K562 (cell line): ENCODE measurements at regions not wholly inside any gene's neighbourhood (a gene's known extent, or its start where the extent isn't known, plus 50 kb on each side); places are given as distances from the start of the nearest gene placed in this dataset.
"Not testable (repeated sequence)": the region's sequence is repeated elsewhere in the genome, so short reads cannot be mapped to it uniquely, and the experiment has no call there.

Experiments
- ATAC-seq: fragments of 200-7000 bp; cut with Tn5 transposase; 3 replicates; pipeline ENCODE4 v1.9.1; 2020; ENCODE audit warnings: moderate library complexity
- BruUV-seq: library from RNA; stranded (reverse); fragments of 400-500 nt; replicated peaks from 2 replicates; lab custom pipeline; 2021; lab: Mats Ljungman, UMichigan
- CTCF ChIA-PET: fragments of 300-600 bp; formaldehyde crosslinking; extraction: SDS; loops from one replicate; lab custom pipeline; 2021; ENCODE audit warnings: low intra/inter-chr PET ratio; lab: Yijun Ruan, JAX
- POLR2A ChIA-PET: fragments of 300-600, 350-650 bp; sonication (Branson Sonifier 250); formaldehyde crosslinking; extraction: SDS; loops from one replicate; lab custom pipeline; 2021; ENCODE audit warnings: antibody characterized with exemption, inconsistent platforms; lab: Yijun Ruan, JAX
- DNase-seq, 4 experiments: peaks; one replicate each; pipeline versions ENCODE4 v3.0.0 to v3.0.0-alpha.2; 2011 to 2018; ENCODE audit warnings: low spot score in 3 of 4, mixed read lengths in 3 of 4; ENCODE audit errors: extremely low read depth in 1 of 4
- FAIRE-seq: peaks from 2 replicates; lab custom pipeline; 2011; peaks lifted over from hg19 to GRCh38; lab: Jason Lieb, UNC
- H2AFZ ChIP-seq: 2 replicates; pipeline ENCODE4 v1.6.0; 2011; ENCODE audit warnings: low read depth, low read length, control low read depth, inconsistent platforms
- H3K27ac ChIP-seq: fragments of 200-600 bp; 3 replicates; pipeline ENCODE4 v1.8.0; 2011; ENCODE audit warnings: low read depth, mild to moderate bottlenecking, control low read depth, inconsistent platforms, low read length, moderate library complexity, mixed read lengths; ENCODE audit errors: extremely low read depth
- H3K27me3 ChIP-seq, 2 experiments: fragments of 300-600 bp in 1 of 2; 2 replicates in 1 of 2; 3 replicates in 1 of 2; pipeline versions ENCODE4 v1.6.0 to v1.8.0; 2011; ENCODE audit warnings: inconsistent platforms in 2 of 2, low read length in 2 of 2, mild to moderate bottlenecking in 1 of 2, mixed read lengths in 1 of 2, moderate library complexity in 1 of 2; ENCODE audit not compliant: control insufficient read depth in 2 of 2, insufficient read depth in 2 of 2
- H3K36me3 ChIP-seq: fragments of 300-600 bp; 3 replicates; pipeline ENCODE4 v1.8.0; 2011; ENCODE audit warnings: mild to moderate bottlenecking, low read length, inconsistent platforms; ENCODE audit not compliant: control insufficient read depth, insufficient read depth
- H3K4me1 ChIP-seq, 2 experiments: fragments of 200-600 bp in 1 of 2; replicated peaks in 1 of 2; 2 replicates in 1 of 2; 3 replicates in 1 of 2; pipeline versions ENCODE4 v1.5.1 to v1.8.0; 2011; ENCODE audit warnings: inconsistent platforms in 2 of 2, low read length in 2 of 2, mild to moderate bottlenecking in 1 of 2, mixed read lengths in 1 of 2, moderate library complexity in 1 of 2; ENCODE audit not compliant: control insufficient read depth in 2 of 2, insufficient read depth in 2 of 2
- H3K4me2 ChIP-seq: 2 replicates; pipeline ENCODE4 v1.6.1; 2011; ENCODE audit warnings: low read length, control low read depth, inconsistent platforms, mixed read lengths; ENCODE audit not compliant: insufficient read depth
- H3K4me3 ChIP-seq: fragments of 200-600 bp; sonication (generic), shearing (Covaris generic); 2 replicates; pipeline ENCODE4 v1.5.1; 2016; ENCODE audit warnings: control low read depth, inconsistent platforms
- H3K79me2 ChIP-seq: fragments of 200-600 bp; 3 replicates; pipeline ENCODE4 v1.8.0; 2011; ENCODE audit warnings: low read length, inconsistent platforms; ENCODE audit not compliant: control insufficient read depth, insufficient read depth
- H3K9ac ChIP-seq, 2 experiments: 2 replicates each; pipeline versions ENCODE4 v1.6.0 to v1.6.1; 2011; ENCODE audit warnings: low read depth in 2 of 2, low read length in 2 of 2, control low read depth in 1 of 2, inconsistent platforms in 1 of 2, mild to moderate bottlenecking in 1 of 2, mixed read lengths in 1 of 2; ENCODE audit not compliant: insufficient read depth in 1 of 2
- H3K9me1 ChIP-seq: one replicate; pipeline ENCODE4 v1.6.0; 2011; ENCODE audit warnings: inconsistent platforms, mild to moderate bottlenecking, low read length, moderate library complexity; ENCODE audit not compliant: control insufficient read depth, insufficient read depth
- H3K9me3 ChIP-seq: replicated peaks from 2 replicates; pipeline ENCODE4 v1.5.1; 2011; ENCODE audit warnings: low read depth, low read length, inconsistent platforms; ENCODE audit not compliant: control insufficient read depth, insufficient read depth
- H4K20me1 ChIP-seq: replicated peaks from 2 replicates; pipeline ENCODE4 v1.6.1; 2011; ENCODE audit warnings: low read length, inconsistent platforms, mixed read lengths; ENCODE audit not compliant: control insufficient read depth, insufficient read depth
- C11orf30 ChIP-seq: fragments of 450-650 bp; IDR thresholded peaks from 2 replicates; pipeline ENCODE4 v1.6.1; 2016; ENCODE audit warnings: low read depth, mild to moderate bottlenecking
- NCOR1 ChIP-seq: fragments of 450-650 bp; IDR thresholded peaks from 2 replicates; pipeline ENCODE4 v1.6.1; 2016; ENCODE audit warnings: mild to moderate bottlenecking, moderate library complexity
- NKRF ChIP-seq: fragments of 450-650 bp; IDR thresholded peaks from 2 replicates; pipeline ENCODE4 v1.6.1; 2016; ENCODE audit warnings: borderline replicate concordance
- ZNF146 ChIP-seq: IDR thresholded peaks from one replicate; pipeline ENCODE4 v1.6.1; 2018; ENCODE audit warnings: missing compliant biosample characterization; ENCODE audit not compliant: unreplicated experiment
- WGBS: fragments of 100-300 bp; shearing (Covaris generic); methylation state at CpG from one replicate; pipeline ENCODE4 v1.1.6; 2016; ENCODE audit warnings: low coverage, mixed read lengths; ENCODE audit not compliant: insufficient coverage; ENCODE audit errors: missing lambda C conversion rate; 5-methylcytosine and 5-hydroxymethylcytosine counted together
- in situ Hi-C: fragments of 300-500 bp; cut with MboI; formaldehyde crosslinking; loops from 4 replicates; pipeline ENCODE4 v1.15.0; 2018; ENCODE audit warnings: inconsistent platforms, mixed read lengths
- intact Hi-C: fragments of 100-400 bp; cut with micrococcal nuclease; formaldehyde crosslinking; loops from 2 replicates; pipeline ENCODE4 v1.14.2; 2022

DNA sequence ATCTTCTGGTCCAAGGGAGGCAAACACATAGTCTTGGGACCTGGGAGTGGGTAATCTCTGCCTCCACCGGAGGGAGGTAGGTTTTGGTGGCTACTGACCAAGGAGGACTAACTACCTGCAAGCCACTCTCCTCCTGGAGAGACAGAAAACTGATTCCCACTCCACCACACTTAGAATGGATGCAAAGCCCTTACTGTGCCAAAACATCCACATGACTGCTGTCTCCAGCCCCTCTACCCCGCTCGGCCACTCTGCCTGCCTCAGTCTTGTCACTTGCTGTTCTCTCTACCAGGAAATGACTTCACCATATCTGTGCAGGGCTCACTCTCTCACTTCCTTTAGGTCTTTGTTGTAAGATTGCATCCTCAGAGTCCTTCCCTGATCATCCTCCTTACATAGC lies 129.5 kb upstream of the ARG1 start:
- DNase-seq (no peak), ATAC-seq (no peak), FAIRE-seq (no peak)
- in situ Hi-C loops (no loop called here), intact Hi-C loops (no loop called here)
- Histone ChIP-seq H3K9ac (no peak overlapping the region), H3K4me2 (no peak overlapping the region), H2AFZ (no peak overlapping the region), H3K4me1 (no peaks in the 10 kb centered on the region), H4K20me1 (no peaks in the 10 kb centered on the region), H3K9me1 (no peaks in the 10 kb centered on the region), H3K9me3 (no peaks in the 10 kb centered on the region), H3K36me3 (no peaks in the 10 kb centered on the region), H3K79me2 (no peaks in the 10 kb centered on the region), H3K4me3 (no peak overlapping the region), H3K27me3 (no peaks in the 10 kb centered on the region), H3K27ac (no peak overlapping the region)
- TF ChIP-seq C11orf30 = no peak
- no peak for TF ChIP-seq NKRF
- TF ChIP-seq NCOR1 = no peak
- ChIA-PET POLR2A (no interaction called here), CTCF (no interaction called here)
- 0% methylated on average over 3 of the region's 3 CpGs for WGBS
- BruUV-seq = no TSS peak

DNA sequence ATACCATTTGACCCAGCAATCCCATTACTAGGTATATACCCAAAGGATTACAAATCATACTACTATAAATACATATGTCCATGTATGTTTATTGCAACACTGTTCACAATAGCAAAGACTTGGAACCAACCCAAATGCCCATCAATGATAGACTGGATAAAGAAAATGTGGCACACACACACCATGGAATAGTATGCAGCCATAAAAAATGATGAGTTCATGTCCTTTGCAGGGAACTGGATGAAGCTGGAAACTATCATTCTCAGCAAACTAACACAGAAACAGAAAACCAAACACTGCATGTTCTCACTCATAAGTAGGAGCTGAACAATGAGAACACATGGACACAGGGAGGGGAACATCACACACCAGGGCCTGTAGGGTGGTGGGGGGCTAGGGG lies 127.7 kb upstream of the ARG1 start:
- H3K4me3 ChIP-seq, H3K4me2 ChIP-seq, H3K36me3 ChIP-seq, intact Hi-C loops, H3K4me1 ChIP-seq, CTCF ChIA-PET, FAIRE-seq, in situ Hi-C loops, H3K27me3 ChIP-seq, H3K9me1 ChIP-seq, H3K27ac ChIP-seq, H4K20me1 ChIP-seq, POLR2A ChIA-PET, DNase-seq, H3K79me2 ChIP-seq, ATAC-seq, H3K9me3 ChIP-seq, BruUV-seq, H3K9ac ChIP-seq, H2AFZ ChIP-seq: not testable (repeated sequence)
- TF ChIP-seq ZNF146 (CRISPR knock-in tag) = peak; percentile 78
